COLO668 (cell line): ENCODE measurements at regions not wholly inside any gene's neighbourhood (a gene's known extent, or its start where the extent isn't known, plus 50 kb on each side); places are given as distances from the start of the nearest gene placed in this dataset.

Experiments used
- DNase-seq: peaks from one replicate; lab custom pipeline; 2025; ENCODE audit not compliant: unreplicated experiment; lab: John Stamatoyannopoulos, UW

- no peak for DNase-seq
Observed at GRCh38 chr13:106850973-106851650, 283.2 kb upstream of the ARGLU1 start.

GRCh38 chr13:106846571-106847448, 278.9 kb upstream of the ARGLU1 start:
- no peak for DNase-seq

- no peak for DNase-seq
Observed at GRCh38 chr13:106836186-106836802, 268.4 kb upstream of the ARGLU1 start.

- DNase-seq = no peak
Observed at GRCh38 chr13:106835477-106835876, 267.5 kb upstream of the ARGLU1 start.

- no peak for DNase-seq
Observed at GRCh38 chr13:106821979-106822378, 254.0 kb upstream of the ARGLU1 start.

- DNase-seq = no peak
Observed at GRCh38 chr13:106819413-106820180, 251.7 kb upstream of the ARGLU1 start.

GRCh38 chr13:106818971-106819370, 251.0 kb upstream of the ARGLU1 start:
- DNase-seq = no peak

- no peak for DNase-seq
Observed at GRCh38 chr13:106815545-106815944, 247.6 kb upstream of the ARGLU1 start.

GRCh38 chr13:106814463-106814862, 246.5 kb upstream of the ARGLU1 start:
- DNase-seq = no peak

GRCh38 chr13:106810069-106810468, 242.1 kb upstream of the ARGLU1 start:
- no peak for DNase-seq

- no peak for DNase-seq
Observed at GRCh38 chr13:106804991-106805390, 237.1 kb upstream of the ARGLU1 start.

GRCh38 chr13:106802917-106803316, 235.0 kb upstream of the ARGLU1 start:
- no peak for DNase-seq

- no peak for DNase-seq
Observed at GRCh38 chr13:106799781-106800335, 231.9 kb upstream of the ARGLU1 start.

- no peak for DNase-seq
Observed at GRCh38 chr13:106797081-106797640, 229.2 kb upstream of the ARGLU1 start.

GRCh38 chr13:106796280-106797047, 228.5 kb upstream of the ARGLU1 start:
- DNase-seq = peak; percentile 88

- no peak for DNase-seq
Observed at GRCh38 chr13:106795847-106796246, 227.9 kb upstream of the ARGLU1 start.

- DNase-seq = no peak
Observed at GRCh38 chr13:106794117-106794516, 226.2 kb upstream of the ARGLU1 start.

GRCh38 chr13:106789911-106790310, 222.0 kb upstream of the ARGLU1 start:
- no peak for DNase-seq

GRCh38 chr13:106786006-106786563, 218.1 kb upstream of the ARGLU1 start:
- DNase-seq = no peak
